Vagina (tissue), 2 donors: ENCODE measurements at regions not wholly inside any gene's neighbourhood (a gene's known extent, or its start where the extent isn't known, plus 50 kb on each side); places are given as distances from the start of the nearest gene placed in this dataset.

Experiments
- CTCF ChIP-seq, 3 experiments: fragments of 450-650 bp in 2 of 3; fragments of 200-600 bp in 1 of 3; sonication (generic) in 1 of 3; IDR thresholded peaks; one replicate each; pipeline ENCODE4 v1.5.1; 2017 to 2019; ENCODE audit warnings: antibody characterized with exemption in 3 of 3, mild to moderate bottlenecking in 2 of 3, moderate library complexity in 2 of 3
- POLR2A ChIP-seq, 2 donors: fragments of 450-650 bp; IDR thresholded peaks; one replicate each; pipeline ENCODE4 v1.6.1; 2017; ENCODE audit warnings: antibody characterized with exemption in 2 of 2, mild to moderate bottlenecking in 2 of 2, moderate library complexity in 2 of 2
- POLR2AphosphoS5 ChIP-seq, 2 donors: sonication (generic); formaldehyde crosslinking; IDR thresholded peaks; one replicate each; pipeline ENCODE4 v1.9.0; 2017; ENCODE audit warnings: antibody characterized with exemption in 2 of 2, mild to moderate bottlenecking in 2 of 2, low read depth in 1 of 2; ENCODE audit not compliant: insufficient read depth in 1 of 2

- TF ChIP-seq CTCF (IDR thresholded peaks at IDR 0.05) (no peak), POLR2A (IDR thresholded peaks at IDR 0.05) (no peak), POLR2AphosphoS5 (IDR thresholded peaks at IDR 0.05; ENCODE audit: insufficient read depth in 1 of 2, low read depth in 1 of 2) (no peak)
Observed at GRCh38 chr3:127053026-127053425, 70.1 kb downstream of the PLXNA1 start.
